GM23248 (cell line): ENCODE measurements at regions not wholly inside any gene's neighbourhood (a gene's known extent, or its start where the extent isn't known, plus 50 kb on each side); places are given as distances from the start of the nearest gene placed in this dataset.

ENCODE experiments used
- DNase-seq: peaks from one replicate; pipeline ENCODE4 v3.0.0-alpha.2; 2015
- H2AFZ ChIP-seq: fragments of 200-600 bp; sonication (generic); 2 replicates; pipeline ENCODE4 v1.6.1; 2016; ENCODE audit warnings: antibody characterized with exemption
- H3F3A ChIP-seq: fragments of 200-600 bp; sonication (generic); 2 replicates; pipeline ENCODE4 v1.6.1; 2016; ENCODE audit warnings: mild to moderate bottlenecking, antibody characterized with exemption, mixed run types; ENCODE audit not compliant: insufficient read depth
- H3K27ac ChIP-seq: fragments of 200-600 bp; sonication (generic); 2 replicates; pipeline ENCODE4 v1.5.1; 2016; ENCODE audit warnings: mild to moderate bottlenecking
- H3K27me3 ChIP-seq: fragments of 200-600 bp; sonication (generic); replicated peaks from 2 replicates; pipeline ENCODE4 v1.6.1; 2016; ENCODE audit warnings: mild to moderate bottlenecking; ENCODE audit not compliant: insufficient read depth
- H3K36me3 ChIP-seq: fragments of 200-600 bp; sonication (generic); 2 replicates; pipeline ENCODE4 v1.6.1; 2016; ENCODE audit warnings: low read depth, mild to moderate bottlenecking
- H3K4me1 ChIP-seq: fragments of 200-600 bp; sonication (generic); 2 replicates; pipeline ENCODE4 v1.6.1; 2016; ENCODE audit warnings: mild to moderate bottlenecking; ENCODE audit not compliant: insufficient read depth
- H3K4me2 ChIP-seq: fragments of 200-600 bp; sonication (generic); one replicate; pipeline ENCODE4 v1.6.1; 2016; ENCODE audit warnings: mild to moderate bottlenecking; ENCODE audit not compliant: unreplicated experiment
- H3K4me3 ChIP-seq: fragments of 200-600 bp; sonication (generic); 2 replicates; pipeline ENCODE4 v1.5.1; 2016; ENCODE audit warnings: mild to moderate bottlenecking
- H3K79me2 ChIP-seq: fragments of 200-600 bp; sonication (generic); 2 replicates; pipeline ENCODE4 v1.6.1; 2016; ENCODE audit warnings: mild to moderate bottlenecking; ENCODE audit not compliant: insufficient read depth
- H3K9ac ChIP-seq: fragments of 200-600 bp; sonication (generic); 2 replicates; pipeline ENCODE4 v1.6.1; 2016; ENCODE audit warnings: mild to moderate bottlenecking
- H3K9me2 ChIP-seq: fragments of 200-600 bp; sonication (generic); 2 replicates; pipeline ENCODE4 v1.6.1; 2016; ENCODE audit warnings: mixed run types, mild to moderate bottlenecking, moderate library complexity; ENCODE audit not compliant: insufficient read depth
- H3K9me3 ChIP-seq: fragments of 200-600 bp; sonication (generic); one replicate; pipeline ENCODE4 v1.6.1; 2017; ENCODE audit warnings: low read depth
- H4K20me1 ChIP-seq: fragments of 200-600 bp; sonication (generic); 2 replicates; pipeline ENCODE4 v1.6.0; 2016; ENCODE audit not compliant: insufficient read depth
- EZH2 ChIP-seq: fragments of 200-600 bp; sonication (generic); IDR thresholded peaks from 2 replicates; pipeline ENCODE4 v1.6.1; 2018; ENCODE audit warnings: antibody characterized with exemption, mild to moderate bottlenecking; ENCODE audit not compliant: insufficient read depth, poor library complexity, severe bottlenecking
- EZH2phosphoT487 ChIP-seq: fragments of 200-600 bp; sonication (generic); IDR thresholded peaks from 2 replicates; pipeline ENCODE4 v1.6.1; 2018; ENCODE audit warnings: antibody characterized with exemption, moderate library complexity, mild to moderate bottlenecking, low read depth; ENCODE audit not compliant: insufficient read depth
- WGBS, 2 experiments: methylation state at CpG; one replicate each; pipeline ENCODE4 v1.1.6; 2015 to 2017; ENCODE audit warnings: low lambda C conversion rate in 2 of 2, low coverage in 1 of 2; ENCODE audit errors: missing lambda C conversion rate in 2 of 2; 5-methylcytosine and 5-hydroxymethylcytosine counted together
- in situ Hi-C: fragments of 300-500 bp; cut with MboI; formaldehyde crosslinking; loops from 2 replicates; pipeline ENCODE4 v1.15.0; 2020

DNA sequence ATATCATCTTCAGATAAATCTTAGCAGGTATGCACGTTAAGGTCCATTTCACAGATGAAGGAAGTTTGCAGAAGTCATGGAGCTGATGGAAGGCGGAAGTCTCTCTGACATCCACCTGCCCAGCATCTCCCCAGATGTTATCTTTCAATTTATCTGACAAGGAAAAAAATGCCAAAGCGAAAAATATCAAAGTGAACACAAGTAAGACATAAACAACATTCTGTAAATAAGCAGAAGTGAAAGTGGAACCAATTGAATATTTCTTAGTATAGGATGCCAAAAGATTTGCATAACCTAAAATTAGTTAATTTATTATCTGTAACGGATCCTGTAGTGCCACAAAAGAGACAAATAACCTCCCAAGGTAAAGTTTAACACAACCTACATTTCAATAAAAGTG is 73.6 kb upstream of the NEBL start:
- DNase-seq: no peak
- Histone ChIP-seq H4K20me1 (no peaks in the 10 kb centered on the region), H3K36me3 (no peaks in the 10 kb centered on the region), H3K4me2 (no peak overlapping the region), H3K9me3 (no peaks in the 10 kb centered on the region), H3K27me3 (no peaks in the 10 kb centered on the region), H3K79me2 (no peaks in the 10 kb centered on the region), H3K4me3 (no peak overlapping the region), H3K27ac (no peak overlapping the region), H3K9me2 (no peaks in the 10 kb centered on the region), H3K9ac (no peak overlapping the region), H3F3A (no peaks in the 10 kb centered on the region), H3K4me1 (peaks cover 9% of the 10 kb centered on the region; the same call in 1 of the 2 replicates), H2AFZ (no peak overlapping the region)
- in situ Hi-C loops: no loop called here
- WGBS, 2 experiments: 84 to 90% methylated on average over 4 of the region's 4 CpGs
- TF ChIP-seq EZH2 (no peak), EZH2phosphoT487 (no peak)

DNA sequence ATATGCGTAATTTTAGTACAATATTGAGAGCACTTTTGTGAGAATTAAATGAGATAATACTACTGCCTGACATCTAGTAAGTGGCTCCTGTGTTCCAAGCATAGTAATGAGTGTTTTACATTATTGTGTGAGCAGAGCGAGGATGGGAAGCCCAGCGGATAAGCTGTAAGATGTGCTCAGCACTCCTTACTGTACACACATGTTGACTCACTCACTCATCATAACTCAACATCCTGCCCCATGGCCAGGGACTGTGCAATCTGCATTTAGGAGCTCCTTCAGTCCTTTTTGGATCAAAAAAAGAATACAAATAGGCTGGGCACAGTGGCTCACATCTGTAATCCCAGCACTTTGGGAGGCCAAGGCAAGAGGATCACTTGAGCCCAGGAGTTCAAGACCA is 72.9 kb upstream of the NEBL start:
- no peaks in the 10 kb centered on the region for H3K36me3 ChIP-seq
- H3K9me2 ChIP-seq: no peaks in the 10 kb centered on the region
- H3K4me1 ChIP-seq: peaks cover 9% of the 10 kb centered on the region; the same call in 1 of the 2 replicates
- H4K20me1 ChIP-seq: no peaks in the 10 kb centered on the region
- peak; percentile 65 for DNase-seq
- 27 to 28% methylated on average over 3 of the region's 3 CpGs for WGBS, 2 experiments
- H3K79me2 ChIP-seq: no peaks in the 10 kb centered on the region
- H3F3A ChIP-seq: no peaks in the 10 kb centered on the region
- H3K27me3 ChIP-seq: no peaks in the 10 kb centered on the region
- H3K4me3 ChIP-seq: no peak overlapping the region
- TF ChIP-seq EZH2: no peak
- TF ChIP-seq EZH2phosphoT487: no peak
- H3K9ac ChIP-seq: no peak overlapping the region
- no peak overlapping the region for H3K4me2 ChIP-seq
- no peaks in the 10 kb centered on the region for H3K9me3 ChIP-seq
- in situ Hi-C loops: no loop called here
- H2AFZ ChIP-seq: no peak overlapping the region
- H3K27ac ChIP-seq: no peak overlapping the region

DNA sequence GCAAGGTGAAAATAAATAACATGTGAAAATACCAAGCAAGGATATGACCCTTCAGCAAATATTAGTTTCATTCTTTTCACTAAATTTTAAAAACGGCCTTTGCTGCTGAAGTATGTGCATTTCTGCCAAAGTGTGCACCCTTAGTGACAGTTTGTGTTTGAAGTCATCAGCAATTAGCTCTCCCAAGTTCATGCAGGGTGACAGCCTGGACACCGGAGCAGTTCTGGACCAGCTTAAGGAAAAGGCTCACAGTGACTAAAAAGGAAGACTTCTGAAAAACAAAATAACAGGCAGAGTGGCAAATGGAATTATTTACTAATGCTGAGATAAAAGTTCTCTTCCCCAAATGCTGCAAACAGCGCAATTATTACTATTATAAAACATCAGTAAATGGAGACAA is 69.3 kb upstream of the NEBL start:
- Histone ChIP-seq H3K9me2 (no peaks in the 10 kb centered on the region), H2AFZ (no peak overlapping the region), H3K9ac (no peak overlapping the region), H3K4me2 (no peak overlapping the region), H3F3A (no peaks in the 10 kb centered on the region), H3K27me3 (no peaks in the 10 kb centered on the region), H3K36me3 (no peaks in the 10 kb centered on the region), H4K20me1 (no peaks in the 10 kb centered on the region), H3K79me2 (no peaks in the 10 kb centered on the region), H3K4me3 (no peak overlapping the region), H3K9me3 (no peaks in the 10 kb centered on the region), H3K4me1 (peaks cover 6% of the 10 kb centered on the region; the same call in 1 of the 2 replicates), H3K27ac (no peak overlapping the region)
- WGBS, 2 experiments: 37 to 47% methylated on average over 3 of the region's 3 CpGs
- in situ Hi-C loops: no loop called here
- no peak for DNase-seq
- TF ChIP-seq EZH2phosphoT487 (no peak), EZH2 (no peak)

- 61 to 63% methylated on average over 5 of the region's 5 CpGs for WGBS, 2 experiments
- DNase-seq: no peak
- Histone ChIP-seq H3K9ac (no peak overlapping the region), H3K4me2 (no peak overlapping the region), H3K4me1 (no peaks in the 10 kb centered on the region), H3K4me3 (no peak overlapping the region), H3F3A (no peaks in the 10 kb centered on the region), H2AFZ (no peak overlapping the region), H3K9me2 (no peaks in the 10 kb centered on the region), H3K36me3 (no peaks in the 10 kb centered on the region), H3K27me3 (no peaks in the 10 kb centered on the region), H4K20me1 (no peaks in the 10 kb centered on the region), H3K79me2 (no peaks in the 10 kb centered on the region), H3K27ac (no peak overlapping the region), H3K9me3 (no peaks in the 10 kb centered on the region)
- in situ Hi-C loops: no loop called here
- TF ChIP-seq EZH2: no peak
- TF ChIP-seq EZH2phosphoT487: no peak
Observed at GRCh38 chr10:20963721-20964595, 66.8 kb upstream of the NEBL start.
